HFF-Myc (cell line): ENCODE measurements at regions not wholly inside any gene's neighbourhood (a gene's known extent, or its start where the extent isn't known, plus 50 kb on each side); places are given as distances from the start of the nearest gene placed in this dataset.
A peak's percentile ranks its signal among the peaks of the same experiment; 100 is the strongest.

Source experiments
- DNase-seq: peaks from one replicate; pipeline ENCODE4 v3.0.0-alpha.2; 2011; ENCODE audit warnings: low read depth; ENCODE audit errors: extremely low read depth
- H3K4me3 ChIP-seq: replicated peaks from 2 replicates; pipeline ENCODE4 v1.5.1; 2011; ENCODE audit warnings: low read depth, mild to moderate bottlenecking, control low read depth, low read length
- TF ChIP-seq, protein P1 (sequence below): IDR thresholded peaks from 2 replicates; pipeline ENCODE4 v1.5.1; 2012; ENCODE audit warnings: mild to moderate bottlenecking, low read depth, low read length, control low read depth; ENCODE audit errors: missing control alignments

DNA sequence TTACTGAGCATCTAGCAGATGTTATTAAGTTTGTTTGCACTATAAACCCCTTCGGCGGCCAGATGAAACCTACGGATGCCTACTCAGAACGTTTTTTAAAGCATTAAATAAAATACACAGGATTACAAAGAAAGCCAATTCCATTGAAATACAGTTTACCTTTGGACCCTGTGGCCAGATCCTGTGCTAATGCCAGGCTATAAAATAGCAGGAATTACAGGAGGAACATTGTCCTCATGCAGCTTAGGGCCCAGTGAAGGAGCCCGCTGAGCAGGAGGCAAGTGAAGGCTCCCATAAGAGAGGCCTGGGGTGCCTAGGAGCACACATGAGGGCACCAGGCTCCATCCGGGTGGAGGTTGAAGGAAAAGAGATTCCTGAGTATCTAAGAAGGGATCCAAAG is 310.4 kb downstream of the MTX2 start:
- TF ChIP-seq, protein P1, sequence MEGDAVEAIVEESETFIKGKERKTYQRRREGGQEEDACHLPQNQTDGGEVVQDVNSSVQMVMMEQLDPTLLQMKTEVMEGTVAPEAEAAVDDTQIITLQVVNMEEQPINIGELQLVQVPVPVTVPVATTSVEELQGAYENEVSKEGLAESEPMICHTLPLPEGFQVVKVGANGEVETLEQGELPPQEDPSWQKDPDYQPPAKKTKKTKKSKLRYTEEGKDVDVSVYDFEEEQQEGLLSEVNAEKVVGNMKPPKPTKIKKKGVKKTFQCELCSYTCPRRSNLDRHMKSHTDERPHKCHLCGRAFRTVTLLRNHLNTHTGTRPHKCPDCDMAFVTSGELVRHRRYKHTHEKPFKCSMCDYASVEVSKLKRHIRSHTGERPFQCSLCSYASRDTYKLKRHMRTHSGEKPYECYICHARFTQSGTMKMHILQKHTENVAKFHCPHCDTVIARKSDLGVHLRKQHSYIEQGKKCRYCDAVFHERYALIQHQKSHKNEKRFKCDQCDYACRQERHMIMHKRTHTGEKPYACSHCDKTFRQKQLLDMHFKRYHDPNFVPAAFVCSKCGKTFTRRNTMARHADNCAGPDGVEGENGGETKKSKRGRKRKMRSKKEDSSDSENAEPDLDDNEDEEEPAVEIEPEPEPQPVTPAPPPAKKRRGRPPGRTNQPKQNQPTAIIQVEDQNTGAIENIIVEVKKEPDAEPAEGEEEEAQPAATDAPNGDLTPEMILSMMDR, result no peak
- no peak overlapping the region for H3K4me3 ChIP-seq
- DNase-seq, result no peak

DNA sequence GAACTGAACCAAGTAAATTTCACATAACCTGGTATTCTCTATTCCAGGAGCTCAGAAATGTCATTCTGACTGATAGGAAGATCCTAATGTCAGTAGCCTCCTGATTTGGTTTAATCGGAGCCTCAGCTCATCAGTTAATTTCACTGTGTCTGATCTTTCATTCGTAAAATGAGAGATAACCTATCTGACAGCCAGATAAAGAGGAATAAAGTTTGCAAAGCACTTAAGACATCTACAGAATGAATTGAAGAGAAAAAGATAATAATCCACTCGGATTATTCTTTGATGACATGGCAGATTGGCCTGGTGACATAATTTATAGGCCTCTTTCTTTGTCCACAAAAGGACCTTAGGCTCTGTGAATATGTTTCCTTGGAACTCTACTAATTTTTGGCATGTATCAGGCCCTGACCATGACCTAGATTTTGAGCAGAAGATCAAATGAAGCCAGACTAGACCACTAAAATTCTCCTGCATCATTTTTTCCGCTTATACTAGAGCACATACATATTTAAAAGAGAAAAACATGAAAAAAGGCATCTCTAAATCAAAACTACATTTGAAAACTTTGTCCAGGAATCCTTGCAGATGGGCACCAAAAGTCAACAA is 312.4 kb downstream of the MTX2 start:
- H3K4me3 ChIP-seq, result no peak overlapping the region
- no peak for DNase-seq
- TF ChIP-seq, protein P1, result no peak

DNA sequence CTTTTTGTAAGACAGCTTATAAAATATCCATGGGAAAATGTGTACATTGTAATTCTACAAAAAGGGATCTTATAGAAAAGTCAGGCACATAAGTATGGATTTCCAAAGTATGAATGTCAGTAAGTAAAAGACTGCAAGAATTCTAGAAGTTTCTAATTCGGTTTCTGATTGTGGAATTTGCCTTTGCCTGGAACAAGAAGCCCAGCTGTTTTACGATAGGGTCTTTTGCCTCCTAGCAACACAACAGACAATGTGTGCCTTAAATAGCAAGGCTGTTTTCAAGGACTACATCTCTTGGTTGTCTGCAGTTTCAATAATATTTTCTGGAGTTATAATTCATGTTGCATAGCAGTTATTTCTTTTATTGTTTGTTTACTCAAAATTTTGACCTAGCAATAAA is 312.9 kb downstream of the MTX2 start:
- DNase-seq, result no peak
- TF ChIP-seq, protein P1, result no peak
- H3K4me3 ChIP-seq, result no peak overlapping the region

DNA sequence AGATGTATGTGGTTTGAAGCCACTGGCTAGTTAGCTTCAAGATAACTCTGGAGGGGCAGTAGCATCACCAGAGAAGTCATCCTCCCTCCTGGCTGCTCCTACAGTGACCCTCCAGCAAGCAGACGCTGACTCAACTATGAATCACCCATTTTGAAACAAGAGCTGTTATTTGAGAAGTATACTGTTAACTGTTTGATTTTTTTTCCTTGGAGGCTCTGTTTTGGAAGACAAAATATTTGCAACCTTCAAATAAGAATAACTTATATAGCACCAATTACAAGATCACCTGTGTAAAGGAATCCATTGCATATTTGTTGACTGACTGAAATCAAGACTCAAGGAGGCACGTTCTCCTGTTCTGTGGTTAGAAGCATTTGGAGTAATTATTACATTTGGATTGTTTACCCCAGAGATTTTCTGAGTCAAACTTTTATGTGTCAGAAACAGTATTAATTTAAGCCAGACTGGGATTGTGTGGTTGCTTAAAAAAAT is 313.8 kb downstream of the MTX2 start:
- H3K4me3 ChIP-seq, result no peak overlapping the region
- TF ChIP-seq, protein P1, result no peak
- peak; percentile 70 for DNase-seq

DNA sequence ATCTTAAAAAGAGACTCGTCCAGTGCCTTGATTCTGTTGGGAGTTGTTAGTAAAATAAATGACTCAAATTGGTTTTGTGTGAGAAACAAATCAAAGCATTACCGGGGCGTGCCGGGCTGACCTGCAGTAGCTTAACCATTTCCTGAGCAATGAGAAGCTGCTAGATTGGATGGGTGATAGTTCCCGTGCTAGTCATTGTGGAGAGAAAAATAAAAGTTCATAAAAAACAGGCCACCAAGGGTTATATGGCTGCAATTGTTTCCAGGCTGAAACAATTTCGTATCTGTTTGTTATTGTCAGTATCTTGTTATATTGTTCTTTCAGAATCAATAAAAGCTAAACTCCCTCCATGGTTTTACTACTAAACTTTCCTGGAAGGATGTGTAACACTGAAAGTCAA is 314.4 kb downstream of the MTX2 start:
- TF ChIP-seq, protein P1, result no peak
- no peak overlapping the region for H3K4me3 ChIP-seq
- peak; percentile 19 for DNase-seq

DNA sequence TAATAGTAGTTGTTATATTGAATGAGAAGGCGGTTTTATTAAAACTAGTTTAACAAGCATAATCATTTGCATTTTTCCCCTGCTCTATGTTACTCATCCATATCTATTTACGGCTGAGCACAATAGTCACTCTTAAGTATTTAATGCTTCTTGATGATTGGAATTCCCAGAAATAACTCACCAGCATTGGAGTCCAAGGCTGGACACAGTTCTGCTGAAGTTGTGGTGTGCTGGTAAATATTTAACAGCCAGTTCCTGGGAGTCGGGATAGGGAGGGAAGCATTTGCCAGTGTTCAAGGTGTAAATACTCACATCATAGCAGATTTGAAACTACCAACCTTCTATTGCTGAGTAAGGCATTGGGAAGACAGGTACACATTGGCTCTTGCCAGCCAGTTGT is 315.1 kb downstream of the MTX2 start:
- TF ChIP-seq, protein P1, result no peak
- no peak overlapping the region for H3K4me3 ChIP-seq
- no peak for DNase-seq

DNA sequence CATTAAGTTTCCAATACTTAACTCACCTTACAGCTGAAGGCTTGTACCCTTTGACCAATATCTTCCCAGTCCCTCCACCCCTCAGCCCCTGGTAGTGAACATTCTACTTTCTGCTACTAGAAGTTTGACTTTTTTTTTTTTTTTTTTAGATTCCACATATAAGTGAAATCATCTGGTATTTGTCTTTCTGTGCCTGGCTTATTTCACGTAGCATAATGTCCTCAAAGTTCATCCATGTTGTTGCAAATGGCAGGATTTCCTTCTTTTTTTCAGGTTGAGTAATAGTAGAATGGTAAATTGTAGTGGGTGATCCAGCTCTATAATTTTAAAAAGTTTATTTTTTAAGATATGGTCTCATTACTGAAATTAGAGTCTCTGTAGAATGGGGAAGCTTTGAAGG is 316.0 kb downstream of the MTX2 start:
- TF ChIP-seq, protein P1, result no peak
- no peak for DNase-seq

More for the DNA sequence above, 316.0 kb downstream of the MTX2 start:
- no peak overlapping the region for H3K4me3 ChIP-seq
